HL-60 (cell line): ENCODE measurements at regions not wholly inside any gene's neighbourhood (a gene's known extent, or its start where the extent isn't known, plus 50 kb on each side); places are given as distances from the start of the nearest gene placed in this dataset.

ENCODE experiments used
- DNase-seq, 2 experiments: peaks; one replicate each; pipeline ENCODE4 v3.0.0-alpha.2; 2010 to 2020; ENCODE audit warnings: low read depth in 1 of 2, low spot score in 1 of 2
- H3K27ac ChIP-seq: fragments of 250-450 bp; sonication (Bioruptor Pico); replicated peaks from 2 replicates; pipeline ENCODE4 v1.5.1; 2020; ENCODE audit warnings: mild to moderate bottlenecking, moderate library complexity
- H3K27me3 ChIP-seq: fragments of 250-450 bp; sonication (Bioruptor Pico); 2 replicates; pipeline ENCODE4 v1.5.1; 2021; ENCODE audit warnings: mild to moderate bottlenecking, moderate library complexity; ENCODE audit not compliant: insufficient read depth, poor library complexity, severe bottlenecking
- H3K4me3 ChIP-seq: replicated peaks from 2 replicates; pipeline ENCODE4 v1.5.1; 2011; ENCODE audit warnings: mild to moderate bottlenecking, control low read depth, low read length; ENCODE audit not compliant: insufficient read depth
- CTCF ChIP-seq: IDR thresholded peaks from one replicate; pipeline ENCODE4 v1.5.1; 2011; ENCODE audit warnings: low read length, control low read depth, inconsistent platforms; ENCODE audit not compliant: insufficient read depth
- GABPA ChIP-seq: IDR thresholded peaks from 2 replicates; pipeline ENCODE4 v1.6.1; 2012; ENCODE audit warnings: low read depth
- POLR2AphosphoS5 ChIP-seq: IDR thresholded peaks from 2 replicates; pipeline ENCODE4 v1.6.1; 2012; ENCODE audit warnings: low read depth
- REST ChIP-seq: IDR thresholded peaks from 2 replicates; pipeline ENCODE4 v1.6.1; 2012; ENCODE audit warnings: low read depth; ENCODE audit not compliant: insufficient replicate concordance
- SPI1 ChIP-seq: IDR thresholded peaks from 2 replicates; pipeline ENCODE4 v1.6.1; 2012; ENCODE audit warnings: low read depth, mild to moderate bottlenecking, borderline replicate concordance

DNA sequence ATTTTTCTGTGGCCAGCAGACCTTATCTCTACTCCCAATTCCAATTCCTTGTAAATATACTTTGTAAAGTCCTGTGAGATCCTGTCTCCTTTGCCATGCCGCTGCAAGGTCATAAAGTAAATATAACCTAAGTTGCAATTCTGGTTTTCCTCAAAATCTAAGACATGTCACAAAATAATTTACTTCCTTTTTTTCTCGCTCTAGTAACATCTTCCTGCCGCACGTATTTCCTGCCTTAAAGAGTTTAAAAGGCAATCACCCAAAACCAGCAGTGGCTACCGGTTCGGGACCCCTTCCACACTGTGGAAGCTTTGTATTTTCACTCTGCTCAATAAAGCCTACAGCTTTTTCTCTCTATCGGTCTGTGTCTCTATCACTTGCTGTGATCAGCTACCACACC is 832.0 kb upstream of the SLITRK5 start:
- TF ChIP-seq CTCF (no peak), GABPA (no peak), SPI1 (no peak), REST (no peak), POLR2AphosphoS5 (no peak)
- Histone ChIP-seq H3K27me3 (no peaks in the 10 kb centered on the region), H3K27ac (no peak overlapping the region), H3K4me3 (no peak overlapping the region)
- DNase-seq: no peak

DNA sequence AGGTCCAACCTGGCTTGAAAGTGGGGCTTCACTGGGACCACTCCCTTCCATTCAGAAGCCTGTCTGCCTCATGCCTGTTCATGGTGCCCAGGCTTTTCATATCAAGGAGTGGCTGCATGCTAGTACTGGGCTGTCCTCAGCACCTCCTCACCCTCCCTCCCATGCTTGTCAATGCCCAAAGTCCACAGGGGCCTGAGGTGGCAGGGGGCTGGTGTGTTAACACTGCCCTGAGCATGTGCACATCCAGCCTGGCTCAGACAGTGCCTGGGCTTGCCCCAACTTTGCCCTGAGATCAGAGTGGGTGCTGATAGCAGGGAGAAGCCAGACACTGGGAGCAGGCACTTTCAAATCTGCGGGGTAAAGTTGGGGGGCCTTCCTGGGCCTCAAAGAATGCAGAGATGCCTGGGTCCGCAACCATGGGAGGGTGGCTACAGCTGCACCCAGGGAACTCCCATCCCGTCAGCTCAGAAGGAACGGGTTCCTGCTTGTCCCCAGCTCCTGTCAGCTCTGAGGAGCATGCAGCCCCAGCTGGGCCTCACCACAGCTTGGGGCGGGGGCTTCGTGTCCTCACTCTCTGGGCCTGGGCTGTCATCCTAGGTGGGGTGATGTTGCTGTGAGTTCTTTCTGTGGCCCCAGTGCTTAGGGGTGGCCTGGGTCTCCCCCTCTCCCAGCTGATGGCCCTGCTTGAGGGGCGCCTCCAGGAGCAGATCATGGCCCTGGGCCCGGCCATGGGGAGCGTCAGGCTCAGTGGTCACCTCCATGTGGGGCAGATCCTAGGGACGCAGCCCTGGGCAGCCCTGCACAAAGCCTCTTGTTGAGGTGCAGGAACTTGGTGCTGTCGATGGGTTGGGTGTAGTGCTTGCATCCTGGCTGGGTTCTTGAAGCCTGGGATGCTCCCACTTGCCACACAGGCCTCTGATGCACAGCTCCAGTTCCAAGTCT is 830.6 kb upstream of the SLITRK5 start:
- Histone ChIP-seq H3K27me3 (no peaks in the 10 kb centered on the region), H3K27ac (no peak overlapping the region), H3K4me3 (no peak overlapping the region)
- TF ChIP-seq POLR2AphosphoS5 (no peak), GABPA (no peak), REST (no peak), CTCF (no peak), SPI1 (no peak)
- DNase-seq: no peak

GRCh38 chr13:86841264-86841663 is 829.9 kb upstream of the SLITRK5 start:
- TF ChIP-seq GABPA (no peak), SPI1 (no peak), REST (no peak), POLR2AphosphoS5 (no peak), CTCF (no peak)
- H3K27ac ChIP-seq: no peak overlapping the region
- no peak for DNase-seq

More at GRCh38 chr13:86841264-86841663, 829.9 kb upstream of the SLITRK5 start:
- H3K4me3 ChIP-seq: no peak overlapping the region
- H3K27me3 ChIP-seq: no peaks in the 10 kb centered on the region
